Uterus (tissue), 2 donors: ENCODE measurements at regions not wholly inside any gene's neighbourhood (a gene's known extent, or its start where the extent isn't known, plus 50 kb on each side); places are given as distances from the start of the nearest gene placed in this dataset.

ENCODE experiments used
- POLR2A ChIP-seq, 2 donors: fragments of 450-650 bp; IDR thresholded peaks; one replicate each; pipeline ENCODE4 v1.6.1; 2016; ENCODE audit warnings: antibody characterized with exemption in 2 of 2, mild to moderate bottlenecking in 1 of 2, moderate library complexity in 1 of 2
- TF ChIP-seq, protein P1 (sequence below), 4 experiments: fragments of 200-600 bp in 2 of 4; fragments of 450-650 bp in 2 of 4; sonication (generic) in 2 of 4; IDR thresholded peaks; one replicate each; pipeline ENCODE4 v1.5.1; 2016 to 2019; ENCODE audit warnings: antibody characterized with exemption in 4 of 4, mild to moderate bottlenecking in 2 of 4, moderate library complexity in 1 of 4

DNA sequence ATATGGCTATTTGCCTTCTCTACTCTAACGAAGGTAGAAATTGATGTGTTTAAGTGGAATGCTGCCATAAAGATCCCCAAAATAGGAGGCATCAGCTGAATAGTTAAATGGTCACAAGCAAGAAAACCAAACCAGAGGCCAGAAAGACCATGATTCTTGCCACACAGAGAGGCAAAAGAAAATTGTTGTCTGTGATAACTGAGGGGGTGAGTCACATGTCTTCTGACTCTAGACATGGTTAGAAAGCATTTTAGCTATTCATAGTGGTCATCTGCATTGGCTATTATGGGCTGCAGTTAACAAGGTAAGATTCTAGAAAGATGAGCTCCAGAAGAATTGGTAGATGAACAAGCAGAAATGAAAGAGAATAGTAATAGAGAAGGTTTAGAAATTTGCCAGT, 361.4 kb upstream of the NPSR1 start:
- no peak for TF ChIP-seq POLR2A (IDR thresholded peaks at IDR 0.05)
- TF ChIP-seq, protein P1, sequence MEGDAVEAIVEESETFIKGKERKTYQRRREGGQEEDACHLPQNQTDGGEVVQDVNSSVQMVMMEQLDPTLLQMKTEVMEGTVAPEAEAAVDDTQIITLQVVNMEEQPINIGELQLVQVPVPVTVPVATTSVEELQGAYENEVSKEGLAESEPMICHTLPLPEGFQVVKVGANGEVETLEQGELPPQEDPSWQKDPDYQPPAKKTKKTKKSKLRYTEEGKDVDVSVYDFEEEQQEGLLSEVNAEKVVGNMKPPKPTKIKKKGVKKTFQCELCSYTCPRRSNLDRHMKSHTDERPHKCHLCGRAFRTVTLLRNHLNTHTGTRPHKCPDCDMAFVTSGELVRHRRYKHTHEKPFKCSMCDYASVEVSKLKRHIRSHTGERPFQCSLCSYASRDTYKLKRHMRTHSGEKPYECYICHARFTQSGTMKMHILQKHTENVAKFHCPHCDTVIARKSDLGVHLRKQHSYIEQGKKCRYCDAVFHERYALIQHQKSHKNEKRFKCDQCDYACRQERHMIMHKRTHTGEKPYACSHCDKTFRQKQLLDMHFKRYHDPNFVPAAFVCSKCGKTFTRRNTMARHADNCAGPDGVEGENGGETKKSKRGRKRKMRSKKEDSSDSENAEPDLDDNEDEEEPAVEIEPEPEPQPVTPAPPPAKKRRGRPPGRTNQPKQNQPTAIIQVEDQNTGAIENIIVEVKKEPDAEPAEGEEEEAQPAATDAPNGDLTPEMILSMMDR (IDR thresholded peaks at IDR 0.05): no peak
